ENCODE measurements at regions not wholly inside any gene's neighbourhood (a gene's known extent, or its start where the extent isn't known, plus 50 kb on each side); places are given as distances from the start of the nearest gene placed in this dataset.

GRCh38 chr10:57844387-57844998, 423.2 kb downstream of the IPMK start:
- ChIA-PET POLR2A (no interaction called here), CTCF (no interaction called here)
- H3K27ac ChIP-seq (ENCODE audit: low read depth in 2 of 2, low read length in 1 of 2), result no peak overlapping the region
- H3K4me3 ChIP-seq (ENCODE audit: low read depth in 2 of 2, low read length in 1 of 2), result no peak overlapping the region
- no peaks in the 10 kb centered on the region for H3K4me1 ChIP-seq (ENCODE audit: control insufficient read depth in 1 of 2, insufficient read depth in 2 of 2, low read depth in 1 of 2, low read length in 1 of 2)
- no peaks in the 10 kb centered on the region for H3K36me3 ChIP-seq (replicated peaks in 1 of 2; ENCODE audit: control insufficient read depth in 1 of 2, insufficient read depth in 2 of 2, low read length in 1 of 2)
- 26% methylated on average over 4 of the region's 4 CpGs for WGBS (ENCODE audit: low lambda C conversion rate)
- no peak overlapping the region for H3K9ac ChIP-seq
- no peak for DNase-seq
- H3K79me2 ChIP-seq (ENCODE audit: insufficient read depth), result no peaks in the 10 kb centered on the region
- no peak overlapping the region for H2AFZ ChIP-seq (ENCODE audit: low read depth)
- TF ChIP-seq GABPA (IDR thresholded peaks at IDR 0.05; ENCODE audit: low read depth) (no peak), FOXM1 (IDR thresholded peaks at IDR 0.05; ENCODE audit: low read depth) (no peak), RFX5 (IDR thresholded peaks at IDR 0.05; ENCODE audit: low read length) (no peak), EP300 (IDR thresholded peaks at IDR 0.05; ENCODE audit: borderline replicate concordance in 1 of 2, low read depth in 1 of 2, low read length in 1 of 2) (no peak), MAX (IDR thresholded peaks at IDR 0.05; ENCODE audit: low read depth) (no peak), MEF2A (IDR thresholded peaks at IDR 0.05; ENCODE audit: borderline replicate concordance, low read depth) (no peak), RAD21 (IDR thresholded peaks at IDR 0.05; ENCODE audit: low read length) (no peak), PBX3 (IDR thresholded peaks at IDR 0.05) (no peak), REST (IDR thresholded peaks at IDR 0.05; ENCODE audit: low read depth, low read length) (no peak), NRF1 (IDR thresholded peaks at IDR 0.05; ENCODE audit: low read depth, low read length) (no peak), FOSL2 (IDR thresholded peaks at IDR 0.05; ENCODE audit: borderline replicate concordance, low read depth) (no peak), RXRA (IDR thresholded peaks at IDR 0.05; ENCODE audit: borderline replicate concordance, low read depth) (no peak), CTCF (IDR thresholded peaks at IDR 0.05) (no peak), ELF1 (IDR thresholded peaks at IDR 0.05) (no peak), POLR2AphosphoS5 (IDR thresholded peaks at IDR 0.05; ENCODE audit: low read depth, low read length) (no peak), IRF3 (IDR thresholded peaks at IDR 0.05; ENCODE audit: low read depth, low read length) (no peak), CHD2 (IDR thresholded peaks at IDR 0.05; ENCODE audit: low read length, partially characterized antibody) (no peak), SIN3A (IDR thresholded peaks at IDR 0.05; ENCODE audit: borderline replicate concordance, low read depth, low read length) (no peak)
- H3K9me3 ChIP-seq, result no peaks in the 10 kb centered on the region
- H3K27me3 ChIP-seq (ENCODE audit: insufficient read depth), result no peaks in the 10 kb centered on the region
- no peaks in the 10 kb centered on the region for H3F3A ChIP-seq (replicated peaks; ENCODE audit: insufficient read depth)
- no peaks in the 10 kb centered on the region for H3K9me2 ChIP-seq
- no peak overlapping the region for H3K4me2 ChIP-seq
- no peaks in the 10 kb centered on the region for H4K20me1 ChIP-seq (ENCODE audit: insufficient read depth)
